ENCODE measurements at regions not wholly inside any gene's neighbourhood (a gene's known extent, or its start where the extent isn't known, plus 50 kb on each side); places are given as distances from the start of the nearest gene placed in this dataset.
"Not testable (repeated sequence)": the region's sequence is repeated elsewhere in the genome, so short reads cannot be mapped to it uniquely, and the experiment has no call there.

GRCh38 chr13:75175575-75175974 is 306.4 kb downstream of the TBC1D4 start:
- DNase-seq: no peak

GRCh38 chr13:75175097-75175496 is 306.9 kb downstream of the TBC1D4 start:
- not testable (repeated sequence) for DNase-seq

GRCh38 chr13:75174481-75174880 is 307.5 kb downstream of the TBC1D4 start:
- no peak for DNase-seq

GRCh38 chr13:75173457-75174356 is 308.3 kb downstream of the TBC1D4 start:
- DNase-seq: no peak

GRCh38 chr13:75170311-75170710 is 311.7 kb downstream of the TBC1D4 start:
- no peak for DNase-seq

GRCh38 chr13:75165543-75166230 is 316.3 kb downstream of the TBC1D4 start:
- DNase-seq: no peak

GRCh38 chr13:75161804-75162203 is 320.2 kb downstream of the TBC1D4 start:
- DNase-seq: no peak

GRCh38 chr13:75160984-75161383 is 321.0 kb downstream of the TBC1D4 start:
- DNase-seq: no peak

- no peak for DNase-seq
These were observed 327.6 kb downstream of the TBC1D4 start for GRCh38 chr13:75154331-75154730.

GRCh38 chr13:75153834-75154233 is 328.1 kb downstream of the TBC1D4 start:
- no peak for DNase-seq

- no peak for DNase-seq
These were observed 328.6 kb downstream of the TBC1D4 start for GRCh38 chr13:75153386-75153785.

- DNase-seq: no peak
These were observed 330.8 kb downstream of the TBC1D4 start for GRCh38 chr13:75151081-75151643.

GRCh38 chr13:75149776-75150175 is 332.2 kb downstream of the TBC1D4 start:
- DNase-seq: no peak

- DNase-seq: no peak
These were observed 334.0 kb downstream of the TBC1D4 start for GRCh38 chr13:75147946-75148345.

- no peak for DNase-seq
These were observed 335.5 kb downstream of the TBC1D4 start for GRCh38 chr13:75146436-75146835.

GRCh38 chr13:75145927-75146326 is 336.0 kb downstream of the TBC1D4 start:
- DNase-seq: no peak

GRCh38 chr13:75139291-75139690 is 342.7 kb downstream of the TBC1D4 start:
- DNase-seq: no peak

- DNase-seq: no peak
These were observed 343.9 kb downstream of the TBC1D4 start for GRCh38 chr13:75137911-75138571.

GRCh38 chr13:75136151-75136550 is 345.8 kb downstream of the TBC1D4 start:
- no peak for DNase-seq

GRCh38 chr13:75135325-75135825 is 346.6 kb downstream of the TBC1D4 start:
- DNase-seq: no peak

GRCh38 chr13:75132701-75133695 is 349.0 kb downstream of the TBC1D4 start:
- DNase-seq: no peak

GRCh38 chr13:75129331-75129730 is 352.6 kb downstream of the TBC1D4 start:
- DNase-seq: no peak
